ENCODE measurements at regions not wholly inside any gene's neighbourhood (a gene's known extent, or its start where the extent isn't known, plus 50 kb on each side); places are given as distances from the start of the nearest gene placed in this dataset.

DNA sequence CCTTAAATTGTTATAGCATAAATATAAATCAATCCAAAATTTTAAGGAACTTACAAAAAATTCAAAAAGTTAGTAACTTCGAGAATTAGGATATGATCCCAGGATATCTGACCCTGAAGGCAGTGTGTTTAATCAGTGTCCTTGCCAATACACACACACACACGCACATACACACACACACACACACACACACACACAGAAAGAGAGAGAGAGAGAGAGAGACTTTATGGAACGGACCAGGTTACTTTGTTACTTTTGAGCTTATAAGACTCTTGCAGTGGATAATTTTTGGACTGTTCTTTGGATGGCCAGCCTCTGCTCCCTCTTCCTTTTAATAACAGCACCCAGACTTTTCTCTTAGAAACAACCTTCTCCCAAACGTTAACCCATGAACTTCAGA lies 322.9 kb downstream of the NFIB start:
- no peak for TF ChIP-seq EZH2 (IDR thresholded peaks at IDR 0.05; ENCODE audit: low read length, missing control alignments)
- TF ChIP-seq, protein P1, sequence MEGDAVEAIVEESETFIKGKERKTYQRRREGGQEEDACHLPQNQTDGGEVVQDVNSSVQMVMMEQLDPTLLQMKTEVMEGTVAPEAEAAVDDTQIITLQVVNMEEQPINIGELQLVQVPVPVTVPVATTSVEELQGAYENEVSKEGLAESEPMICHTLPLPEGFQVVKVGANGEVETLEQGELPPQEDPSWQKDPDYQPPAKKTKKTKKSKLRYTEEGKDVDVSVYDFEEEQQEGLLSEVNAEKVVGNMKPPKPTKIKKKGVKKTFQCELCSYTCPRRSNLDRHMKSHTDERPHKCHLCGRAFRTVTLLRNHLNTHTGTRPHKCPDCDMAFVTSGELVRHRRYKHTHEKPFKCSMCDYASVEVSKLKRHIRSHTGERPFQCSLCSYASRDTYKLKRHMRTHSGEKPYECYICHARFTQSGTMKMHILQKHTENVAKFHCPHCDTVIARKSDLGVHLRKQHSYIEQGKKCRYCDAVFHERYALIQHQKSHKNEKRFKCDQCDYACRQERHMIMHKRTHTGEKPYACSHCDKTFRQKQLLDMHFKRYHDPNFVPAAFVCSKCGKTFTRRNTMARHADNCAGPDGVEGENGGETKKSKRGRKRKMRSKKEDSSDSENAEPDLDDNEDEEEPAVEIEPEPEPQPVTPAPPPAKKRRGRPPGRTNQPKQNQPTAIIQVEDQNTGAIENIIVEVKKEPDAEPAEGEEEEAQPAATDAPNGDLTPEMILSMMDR (conservative IDR thresholded peaks at IDR 0.05 in 1 of 2, IDR thresholded peaks at IDR 0.05 in 1 of 2; ENCODE audit: low read depth in 1 of 2, low read length in 2 of 2) = no peak
